ENCODE measurements at regions not wholly inside any gene's neighbourhood (a gene's known extent, or its start where the extent isn't known, plus 50 kb on each side); places are given as distances from the start of the nearest gene placed in this dataset.
"Not testable (repeated sequence)": the region's sequence is repeated elsewhere in the genome, so short reads cannot be mapped to it uniquely, and the experiment has no call there.

- no peaks in the 10 kb centered on the region for H3K36me3 ChIP-seq (ENCODE audit: insufficient read depth, low read length)
- no peaks in the 10 kb centered on the region for H4K20me1 ChIP-seq (ENCODE audit: insufficient read depth, low read depth, low read length)
- no peaks in the 10 kb centered on the region for H3K27me3 ChIP-seq (ENCODE audit: low read length)
- peaks cover 9% of the 10 kb centered on the region for H3K4me1 ChIP-seq (ENCODE audit: low read length)
- no peak overlapping the region for H3K9ac ChIP-seq (ENCODE audit: low read length)
- no peak overlapping the region for H2AFZ ChIP-seq (ENCODE audit: low read length)
- no peak for DNase-seq
- no peaks in the 10 kb centered on the region for H3K79me2 ChIP-seq (ENCODE audit: low read length)
- no peaks in the 10 kb centered on the region for H3K9me2 ChIP-seq (replicated peaks; ENCODE audit: insufficient read depth, low read length)
- no peaks in the 10 kb centered on the region for H3K9me3 ChIP-seq (ENCODE audit: low read length)
- H3K4me2 ChIP-seq (ENCODE audit: low read depth, low read length, poor library complexity, severe bottlenecking): no peak overlapping the region
- H3K27ac ChIP-seq (ENCODE audit: low read length): no peak overlapping the region
- H3K4me3 ChIP-seq (ENCODE audit: low read length): no peak overlapping the region
These were observed 62.5 kb upstream of the TMEM170B start for GRCh38 chr6:11475016-11475415.

- peaks cover 9% of the 10 kb centered on the region for H3K4me1 ChIP-seq (ENCODE audit: low read length)
- no peaks in the 10 kb centered on the region for H3K9me3 ChIP-seq (ENCODE audit: low read length)
- H3K27ac ChIP-seq (ENCODE audit: low read length): no peak overlapping the region
- no peaks in the 10 kb centered on the region for H4K20me1 ChIP-seq (ENCODE audit: insufficient read depth, low read depth, low read length)
- no peaks in the 10 kb centered on the region for H3K79me2 ChIP-seq (ENCODE audit: low read length)
- peak overlapping the region; percentile 39; the same call in 1 of the 2 replicates for H3K4me3 ChIP-seq (ENCODE audit: low read length)
- H3K9ac ChIP-seq (ENCODE audit: low read length): no peak overlapping the region
- peak overlapping the region; percentile 45 for H3K4me2 ChIP-seq (ENCODE audit: low read depth, low read length, poor library complexity, severe bottlenecking)
- no peaks in the 10 kb centered on the region for H3K27me3 ChIP-seq (ENCODE audit: low read length)
- H3K9me2 ChIP-seq (replicated peaks; ENCODE audit: insufficient read depth, low read length): no peaks in the 10 kb centered on the region
- no peak overlapping the region for H2AFZ ChIP-seq (ENCODE audit: low read length)
- no peaks in the 10 kb centered on the region for H3K36me3 ChIP-seq (ENCODE audit: insufficient read depth, low read length)
- no peak for DNase-seq
These were observed 64.4 kb upstream of the TMEM170B start for GRCh38 chr6:11473008-11473740.

DNA sequence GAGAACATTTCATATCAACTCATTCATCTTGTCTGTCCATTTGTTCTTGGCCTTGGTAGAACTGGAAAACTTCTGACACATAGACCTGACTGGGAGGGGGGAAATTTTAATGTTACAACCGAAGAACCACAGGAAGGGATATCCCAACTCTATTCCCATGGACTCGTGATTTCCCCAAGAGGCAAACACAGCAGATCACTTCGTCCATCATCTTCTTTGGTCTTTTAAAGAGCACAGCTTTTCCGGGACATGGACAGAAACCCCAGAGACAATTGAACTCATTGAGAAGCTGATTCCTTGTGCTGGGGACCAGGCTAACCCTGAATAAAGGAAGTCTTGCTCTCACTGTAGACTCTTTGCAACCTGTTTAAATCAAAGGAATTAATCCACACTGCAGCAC is 66.3 kb upstream of the TMEM170B start:
- Histone ChIP-seq H3K36me3 (ENCODE audit: insufficient read depth, low read length) (no peaks in the 10 kb centered on the region), H3K27me3 (ENCODE audit: low read length) (no peaks in the 10 kb centered on the region), H4K20me1 (ENCODE audit: insufficient read depth, low read depth, low read length) (no peaks in the 10 kb centered on the region), H3K9me2 (replicated peaks; ENCODE audit: insufficient read depth, low read length) (no peaks in the 10 kb centered on the region), H2AFZ (ENCODE audit: low read length) (no peak overlapping the region), H3K9ac (ENCODE audit: low read length) (no peak overlapping the region), H3K4me3 (ENCODE audit: low read length) (no peak overlapping the region), H3K79me2 (ENCODE audit: low read length) (no peaks in the 10 kb centered on the region), H3K9me3 (ENCODE audit: low read length) (no peaks in the 10 kb centered on the region), H3K4me1 (ENCODE audit: low read length) (peaks cover 9% of the 10 kb centered on the region), H3K4me2 (ENCODE audit: low read depth, low read length, poor library complexity, severe bottlenecking) (no peak overlapping the region), H3K27ac (ENCODE audit: low read length) (no peak overlapping the region)
- no peak for DNase-seq

DNA sequence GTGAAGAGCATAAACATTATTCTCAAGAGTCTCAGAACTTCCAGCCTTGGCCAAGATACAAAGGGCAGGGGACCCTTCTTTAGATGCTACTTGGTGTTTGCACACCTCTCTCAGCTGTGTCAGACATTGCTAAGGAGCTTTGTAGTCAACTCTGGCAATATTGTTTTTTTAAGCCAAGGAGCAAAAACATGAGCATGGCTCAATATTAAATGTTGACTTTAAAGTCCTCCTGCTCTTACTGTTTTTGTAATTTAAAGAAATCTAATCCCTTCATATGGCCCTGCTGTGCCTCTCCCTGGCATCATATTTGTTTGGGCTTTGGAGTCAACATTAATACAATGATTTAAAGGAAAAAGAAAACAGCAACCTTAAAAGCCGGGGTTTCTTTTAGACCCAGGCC is 67.9 kb upstream of the TMEM170B start:
- H3K27me3 ChIP-seq (ENCODE audit: low read length): no peaks in the 10 kb centered on the region
- H4K20me1 ChIP-seq (ENCODE audit: insufficient read depth, low read depth, low read length): no peaks in the 10 kb centered on the region
- H3K4me1 ChIP-seq (ENCODE audit: low read length): peaks cover 9% of the 10 kb centered on the region
- H3K9me2 ChIP-seq (replicated peaks; ENCODE audit: insufficient read depth, low read length): no peaks in the 10 kb centered on the region
- DNase-seq: no peak
- no peaks in the 10 kb centered on the region for H3K36me3 ChIP-seq (ENCODE audit: insufficient read depth, low read length)
- H3K79me2 ChIP-seq (ENCODE audit: low read length): no peaks in the 10 kb centered on the region
- no peaks in the 10 kb centered on the region for H3K9me3 ChIP-seq (ENCODE audit: low read length)
- H2AFZ ChIP-seq (ENCODE audit: low read length): no peak overlapping the region
- H3K4me3 ChIP-seq (ENCODE audit: low read length): no peak overlapping the region
- no peak overlapping the region for H3K9ac ChIP-seq (ENCODE audit: low read length)
- no peak overlapping the region for H3K27ac ChIP-seq (ENCODE audit: low read length)
- H3K4me2 ChIP-seq (ENCODE audit: low read depth, low read length, poor library complexity, severe bottlenecking): no peak overlapping the region

DNA sequence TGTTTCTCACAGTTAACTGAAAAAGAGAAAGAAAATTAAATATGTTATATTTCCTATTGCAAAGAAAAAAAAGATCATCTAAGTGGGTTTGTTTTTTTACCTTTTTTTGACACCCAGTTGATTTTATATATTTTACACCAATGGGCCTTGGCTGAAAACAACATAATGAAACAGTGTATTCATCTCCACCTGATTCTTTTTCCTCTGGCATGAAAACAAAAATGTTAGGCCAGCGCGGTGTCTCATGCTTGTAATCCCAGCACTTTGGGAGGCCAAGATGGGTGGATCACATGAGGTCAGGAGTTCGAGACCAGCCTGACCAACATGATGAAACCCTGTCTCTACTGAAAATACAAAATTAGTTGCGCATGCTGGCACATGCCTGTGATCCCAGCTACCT is 69.3 kb upstream of the TMEM170B start:
- not testable (repeated sequence) for H3K4me1 ChIP-seq (ENCODE audit: low read length); H3K27me3 ChIP-seq (ENCODE audit: low read length); H2AFZ ChIP-seq (ENCODE audit: low read length); H3K9ac ChIP-seq (ENCODE audit: low read length); H3K36me3 ChIP-seq (ENCODE audit: insufficient read depth, low read length); H3K9me3 ChIP-seq (ENCODE audit: low read length); H3K9me2 ChIP-seq (replicated peaks; ENCODE audit: insufficient read depth, low read length); H3K79me2 ChIP-seq (ENCODE audit: low read length); H3K4me2 ChIP-seq (ENCODE audit: low read depth, low read length, poor library complexity, severe bottlenecking); H3K27ac ChIP-seq (ENCODE audit: low read length); DNase-seq; H4K20me1 ChIP-seq (ENCODE audit: insufficient read depth, low read depth, low read length); H3K4me3 ChIP-seq (ENCODE audit: low read length)

DNA sequence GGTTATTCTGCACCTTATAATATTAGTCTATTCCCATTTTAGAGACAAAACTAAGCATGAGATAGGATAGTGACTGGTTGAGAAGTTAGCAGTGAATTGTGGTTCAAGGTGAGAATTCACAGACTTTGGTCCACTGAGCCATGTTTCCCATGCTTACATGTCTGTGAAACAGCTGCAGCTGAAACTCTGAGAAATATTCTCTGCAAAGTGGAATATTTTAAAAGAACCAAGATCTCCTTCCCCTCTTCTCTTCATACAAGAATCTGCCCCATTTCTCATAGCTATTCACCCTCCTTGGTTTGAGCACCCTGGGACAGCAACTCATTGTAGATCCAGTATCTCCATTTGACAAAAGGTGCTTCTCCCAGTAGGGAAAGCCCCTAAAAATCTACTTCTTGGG is 70.2 kb upstream of the TMEM170B start:
- H3K27ac ChIP-seq (ENCODE audit: low read length): no peak overlapping the region
- no peaks in the 10 kb centered on the region for H3K9me3 ChIP-seq (ENCODE audit: low read length)
- H3K36me3 ChIP-seq (ENCODE audit: insufficient read depth, low read length): no peaks in the 10 kb centered on the region
- H4K20me1 ChIP-seq (ENCODE audit: insufficient read depth, low read depth, low read length): no peaks in the 10 kb centered on the region
- no peak overlapping the region for H3K4me3 ChIP-seq (ENCODE audit: low read length)
- no peak overlapping the region for H2AFZ ChIP-seq (ENCODE audit: low read length)
- no peak overlapping the region for H3K4me2 ChIP-seq (ENCODE audit: low read depth, low read length, poor library complexity, severe bottlenecking)
- H3K27me3 ChIP-seq (ENCODE audit: low read length): no peaks in the 10 kb centered on the region
- H3K79me2 ChIP-seq (ENCODE audit: low read length): no peaks in the 10 kb centered on the region
- H3K9ac ChIP-seq (ENCODE audit: low read length): no peak overlapping the region
- no peaks in the 10 kb centered on the region for H3K4me1 ChIP-seq (ENCODE audit: low read length)
- DNase-seq: no peak
- no peaks in the 10 kb centered on the region for H3K9me2 ChIP-seq (replicated peaks; ENCODE audit: insufficient read depth, low read length)

DNA sequence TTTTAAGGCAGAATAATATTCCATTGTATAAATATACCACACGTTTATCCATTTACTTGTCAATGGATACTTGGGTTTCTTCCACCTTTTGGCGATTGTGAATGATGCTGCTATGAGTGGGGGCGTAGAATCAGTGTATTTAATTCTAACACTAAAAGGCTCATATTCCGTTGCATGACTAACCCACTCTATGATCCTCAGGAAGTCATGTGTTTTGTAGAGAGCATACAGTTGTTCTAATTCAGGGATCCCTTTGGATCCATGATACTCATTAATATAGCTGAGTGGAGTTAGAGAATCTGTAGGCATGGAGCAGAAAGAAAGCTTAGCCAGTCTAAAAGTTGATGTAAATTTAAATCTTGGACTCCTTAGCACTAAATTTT is 74.2 kb upstream of the TMEM170B start:
- H3K9me3 ChIP-seq (ENCODE audit: low read length): no peaks in the 10 kb centered on the region
- no peak overlapping the region for H2AFZ ChIP-seq (ENCODE audit: low read length)
- H3K36me3 ChIP-seq (ENCODE audit: insufficient read depth, low read length): no peaks in the 10 kb centered on the region
- H3K79me2 ChIP-seq (ENCODE audit: low read length): no peaks in the 10 kb centered on the region
- no peak overlapping the region for H3K4me3 ChIP-seq (ENCODE audit: low read length)
- H3K9me2 ChIP-seq (replicated peaks; ENCODE audit: insufficient read depth, low read length): no peaks in the 10 kb centered on the region
- H3K4me2 ChIP-seq (ENCODE audit: low read depth, low read length, poor library complexity, severe bottlenecking): no peak overlapping the region
- no peak for DNase-seq
- no peak overlapping the region for H3K9ac ChIP-seq (ENCODE audit: low read length)
- H3K27me3 ChIP-seq (ENCODE audit: low read length): no peaks in the 10 kb centered on the region
- no peak overlapping the region for H3K27ac ChIP-seq (ENCODE audit: low read length)
- H3K4me1 ChIP-seq (ENCODE audit: low read length): peaks cover 36% of the 10 kb centered on the region
- no peaks in the 10 kb centered on the region for H4K20me1 ChIP-seq (ENCODE audit: insufficient read depth, low read depth, low read length)

GRCh38 chr6:11462742-11463397 is 74.7 kb upstream of the TMEM170B start:
- no peak for DNase-seq
- H3K9ac ChIP-seq (ENCODE audit: low read length): no peak overlapping the region
- H3K36me3 ChIP-seq (ENCODE audit: insufficient read depth, low read length): no peaks in the 10 kb centered on the region
- peaks cover 41% of the 10 kb centered on the region for H3K4me1 ChIP-seq (ENCODE audit: low read length)
- no peak overlapping the region for H3K4me3 ChIP-seq (ENCODE audit: low read length)
- no peak overlapping the region for H2AFZ ChIP-seq (ENCODE audit: low read length)
- no peak overlapping the region for H3K4me2 ChIP-seq (ENCODE audit: low read depth, low read length, poor library complexity, severe bottlenecking)
- H3K79me2 ChIP-seq (ENCODE audit: low read length): no peaks in the 10 kb centered on the region
- no peaks in the 10 kb centered on the region for H3K27me3 ChIP-seq (ENCODE audit: low read length)
- no peaks in the 10 kb centered on the region for H3K9me3 ChIP-seq (ENCODE audit: low read length)
- H3K27ac ChIP-seq (ENCODE audit: low read length): no peak overlapping the region
- H3K9me2 ChIP-seq (replicated peaks; ENCODE audit: insufficient read depth, low read length): no peaks in the 10 kb centered on the region
- no peaks in the 10 kb centered on the region for H4K20me1 ChIP-seq (ENCODE audit: insufficient read depth, low read depth, low read length)
